ENCODE measurements at regions not wholly inside any gene's neighbourhood (a gene's known extent, or its start where the extent isn't known, plus 50 kb on each side); places are given as distances from the start of the nearest gene placed in this dataset.

DNA sequence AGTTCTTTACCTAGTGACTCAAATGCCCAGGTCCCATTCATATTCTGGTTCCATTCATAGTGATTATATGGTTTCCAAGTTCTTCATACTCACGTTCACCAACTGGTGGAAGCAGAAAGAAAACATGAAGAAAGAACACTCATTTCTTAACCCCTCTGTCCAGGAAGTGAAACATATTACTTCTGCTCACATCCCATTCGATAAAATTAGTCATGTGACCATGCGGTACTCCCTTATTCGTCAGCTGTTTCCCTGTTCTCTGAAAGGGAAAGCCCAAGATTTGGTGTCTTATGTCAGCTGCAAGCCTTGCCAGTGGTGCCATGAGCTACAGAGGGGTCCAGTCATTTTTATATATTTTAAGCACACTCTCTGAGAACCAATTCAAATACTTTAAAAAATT lies 387.0 kb upstream of the DMAC1 start:
- DNase-seq, result no peak

DNA sequence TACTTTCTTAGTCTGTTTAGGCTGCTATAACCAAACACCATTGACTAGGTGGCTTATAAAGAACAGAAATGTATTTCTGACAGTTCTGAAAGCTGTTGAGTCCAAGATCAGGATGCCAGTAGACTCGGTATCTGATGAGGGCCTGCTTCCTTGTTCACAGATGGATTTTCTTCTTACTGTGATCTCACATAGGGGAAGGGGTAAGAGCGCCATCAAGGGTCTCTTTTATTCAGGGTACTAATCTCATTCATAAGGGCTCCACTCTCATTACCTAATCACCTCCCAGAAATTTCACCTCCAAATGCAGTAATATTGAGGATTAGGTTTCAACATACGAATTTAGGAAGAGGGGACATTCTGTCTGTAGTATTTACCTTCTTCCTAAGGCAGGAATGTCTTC lies 384.0 kb upstream of the DMAC1 start:
- DNase-seq, result no peak

DNA sequence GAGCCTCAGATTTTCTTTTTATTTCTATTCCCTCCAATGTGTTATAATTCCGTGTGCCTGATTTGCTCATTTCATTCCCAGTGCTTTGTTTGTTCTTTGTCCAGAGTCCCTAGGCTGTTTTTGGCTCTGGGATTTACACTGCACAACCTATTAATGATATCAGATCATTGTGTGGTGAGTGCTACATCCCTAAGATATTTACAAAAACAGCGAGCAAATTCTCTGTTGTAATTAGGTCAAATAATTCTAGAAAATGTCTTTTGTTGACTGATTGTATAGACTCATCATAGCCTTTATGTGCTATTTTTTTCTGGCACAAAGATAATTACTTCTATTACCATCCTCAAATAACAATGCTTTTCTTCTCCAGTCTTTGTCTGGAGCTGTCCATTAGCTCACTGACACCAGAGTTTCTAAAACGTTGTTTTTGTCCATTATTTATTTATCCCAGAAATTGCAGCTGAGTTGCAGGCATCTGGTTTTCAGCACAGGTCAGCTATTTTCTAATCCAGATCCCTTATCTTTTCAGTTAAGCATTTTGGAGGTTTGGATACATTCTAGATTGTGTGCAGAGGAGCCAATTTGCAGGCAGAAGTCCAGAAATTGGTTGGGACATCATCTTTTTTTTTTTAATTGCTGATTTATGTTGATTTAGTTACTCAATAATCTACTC lies 379.9 kb upstream of the DMAC1 start:
- DNase-seq, result no peak

DNA sequence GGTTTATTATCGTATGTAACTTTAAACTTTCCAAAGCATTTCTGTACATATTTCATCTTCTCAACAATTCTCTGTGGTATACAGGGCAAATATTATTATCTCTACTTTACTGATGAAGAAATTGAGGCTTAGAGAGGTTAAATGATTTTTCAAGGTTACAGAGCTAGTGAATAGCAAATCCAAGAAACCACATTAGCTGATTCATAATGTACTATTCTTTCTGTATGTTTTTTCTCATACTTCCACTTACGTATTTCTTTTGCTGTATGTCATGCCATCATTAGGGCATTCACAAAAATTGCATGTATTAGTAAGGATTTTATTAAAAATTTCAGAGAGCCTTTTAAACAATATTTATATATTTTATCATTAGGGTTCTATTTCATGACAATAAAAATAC lies 372.4 kb upstream of the DMAC1 start:
- DNase-seq, result no peak

DNA sequence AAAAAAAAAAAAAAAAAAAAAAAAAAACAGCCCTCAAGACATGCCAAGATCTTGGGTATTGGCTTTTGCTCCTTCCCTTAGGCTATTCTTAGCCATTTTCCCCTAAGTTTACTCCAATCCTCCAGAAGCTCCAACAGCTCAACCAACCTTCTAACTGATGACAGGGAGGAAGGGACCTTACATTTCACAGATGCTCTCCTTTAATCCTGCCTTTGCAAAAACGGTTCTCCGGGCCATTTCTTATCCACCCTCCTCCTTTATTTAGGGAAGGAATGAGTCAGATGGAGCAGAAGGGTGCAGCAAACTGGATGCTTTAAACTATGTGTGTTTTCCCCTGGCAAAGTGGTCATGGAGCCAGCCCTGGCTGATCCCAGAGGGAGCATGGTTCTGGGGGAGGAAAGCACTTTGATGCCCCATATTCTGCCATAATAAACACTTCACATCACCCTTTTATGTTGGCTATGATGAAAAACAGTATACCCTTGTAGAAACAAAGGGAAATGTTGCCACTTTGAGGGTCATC lies 369.4 kb upstream of the DMAC1 start:
- no peak for DNase-seq

DNA sequence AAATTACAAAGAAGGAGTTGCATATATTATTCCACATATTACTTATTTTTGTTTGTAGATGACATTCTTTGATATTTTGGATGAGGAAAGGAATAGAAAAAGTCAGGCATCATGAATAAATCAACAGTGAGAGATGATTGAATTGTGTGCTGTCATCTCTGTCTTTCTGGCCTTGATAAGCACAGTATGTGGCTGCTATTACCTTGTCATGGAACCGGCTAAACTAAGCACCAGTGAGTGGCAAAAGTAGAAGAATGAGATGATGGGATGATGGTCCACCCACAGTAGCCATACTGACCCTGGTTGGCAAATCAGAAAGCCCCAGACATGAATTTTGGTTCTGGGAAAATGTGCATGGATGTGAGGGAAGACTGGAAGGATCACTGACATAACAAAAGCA lies 361.2 kb upstream of the DMAC1 start:
- no peak for DNase-seq

DNA sequence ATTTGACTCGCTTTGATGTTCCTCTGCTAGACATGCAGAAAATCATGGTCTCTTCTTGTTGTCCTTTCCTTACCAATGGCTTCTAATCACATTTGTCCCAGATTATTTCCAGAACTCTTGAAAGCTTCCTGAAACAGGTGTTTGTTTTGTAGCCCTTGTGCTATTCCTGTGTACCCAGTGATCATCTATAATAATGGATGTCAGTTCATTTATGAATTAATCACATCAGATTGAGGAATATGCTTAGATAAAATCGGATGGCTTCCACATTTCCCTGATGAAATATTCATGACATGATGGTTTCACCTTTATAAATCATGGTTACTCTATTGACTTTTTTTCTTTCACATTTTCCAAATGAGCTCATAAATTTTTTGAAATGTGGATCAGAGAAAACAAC lies 359.0 kb upstream of the DMAC1 start:
- DNase-seq, result no peak

DNA sequence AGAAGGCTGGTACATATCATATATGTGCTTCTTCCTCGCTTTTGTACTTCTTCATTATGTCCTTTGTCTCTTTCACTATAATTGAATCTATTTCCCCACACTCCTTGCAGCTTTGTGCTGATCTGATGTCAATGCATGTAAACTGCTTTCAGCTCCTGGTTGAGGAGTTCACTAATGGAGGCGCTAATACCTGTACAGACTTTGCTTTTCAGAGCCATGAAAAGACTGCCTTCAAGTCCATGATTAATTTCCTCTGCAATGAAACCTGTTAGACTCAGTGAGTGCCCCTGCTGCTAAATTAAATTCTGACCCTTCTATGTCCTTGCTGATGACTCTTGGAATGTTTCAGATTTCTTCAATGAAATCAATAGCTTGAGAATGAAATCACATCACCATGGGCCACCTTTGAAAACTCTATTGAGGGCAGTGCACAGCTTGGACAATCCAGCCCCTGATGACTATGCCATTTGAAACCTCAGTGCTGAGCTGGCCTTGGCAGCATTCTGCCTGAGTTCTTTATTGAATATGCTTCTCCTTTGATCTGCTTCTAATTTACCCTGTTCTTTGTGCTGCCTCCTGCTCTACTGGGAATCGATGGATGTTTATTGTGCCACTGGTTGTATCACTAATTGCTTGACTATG lies 358.2 kb upstream of the DMAC1 start:
- DNase-seq, result no peak

DNA sequence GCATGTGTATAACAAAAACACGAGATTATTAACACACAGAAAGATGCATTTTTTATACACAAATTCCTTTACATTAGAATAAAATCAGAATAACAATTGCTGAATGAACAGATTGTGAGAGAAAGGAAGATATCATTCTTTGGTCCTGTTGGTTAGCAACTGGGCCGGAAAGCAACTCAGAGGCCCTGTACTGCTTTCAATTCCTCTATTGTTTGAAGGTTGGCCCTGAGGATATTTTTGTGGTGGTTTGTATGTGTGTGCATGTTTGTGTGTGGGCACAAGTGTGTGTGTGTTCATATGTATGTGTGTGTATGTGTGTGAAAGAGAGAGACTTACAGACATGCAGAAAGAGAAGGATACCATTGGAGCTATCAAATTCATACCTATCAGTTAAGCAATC lies 356.8 kb upstream of the DMAC1 start:
- DNase-seq, result no peak

DNA sequence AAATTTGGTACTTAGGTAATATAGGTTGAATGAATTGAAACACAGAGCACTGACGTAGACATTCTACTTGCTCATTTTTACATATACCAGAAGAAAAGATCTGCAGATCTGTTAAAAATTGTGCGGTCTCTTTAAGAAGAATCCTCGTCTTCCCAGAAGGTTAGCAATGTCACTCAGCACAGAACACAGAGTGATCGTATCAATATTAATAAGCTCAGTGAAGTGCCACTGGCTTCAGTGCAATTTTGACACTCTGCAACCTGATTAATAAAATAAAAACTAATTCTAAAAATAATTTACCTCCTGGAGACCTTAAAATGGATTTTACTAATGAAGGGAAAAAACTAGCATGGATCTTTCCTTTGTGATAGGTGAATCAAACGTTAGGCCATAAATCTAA lies 356.1 kb upstream of the DMAC1 start:
- no peak for DNase-seq

DNA sequence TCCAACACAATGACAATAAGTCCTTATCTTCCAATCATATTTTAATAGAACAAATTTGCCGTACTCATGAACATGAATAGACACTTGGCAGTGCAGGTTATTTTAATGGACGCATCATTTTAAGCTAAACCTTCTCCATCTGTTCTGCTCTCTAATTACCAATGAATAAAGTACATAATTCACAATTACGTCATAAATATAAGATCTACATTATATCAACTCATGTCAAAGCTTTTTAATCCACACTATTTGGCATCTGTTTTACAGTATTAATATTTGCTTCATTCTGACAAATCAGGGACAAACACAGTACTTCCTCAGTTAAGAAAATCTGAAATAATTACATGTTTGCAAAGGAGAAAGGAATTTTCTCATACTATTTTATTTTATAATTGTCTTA lies 344.1 kb upstream of the DMAC1 start:
- DNase-seq, result no peak

DNA sequence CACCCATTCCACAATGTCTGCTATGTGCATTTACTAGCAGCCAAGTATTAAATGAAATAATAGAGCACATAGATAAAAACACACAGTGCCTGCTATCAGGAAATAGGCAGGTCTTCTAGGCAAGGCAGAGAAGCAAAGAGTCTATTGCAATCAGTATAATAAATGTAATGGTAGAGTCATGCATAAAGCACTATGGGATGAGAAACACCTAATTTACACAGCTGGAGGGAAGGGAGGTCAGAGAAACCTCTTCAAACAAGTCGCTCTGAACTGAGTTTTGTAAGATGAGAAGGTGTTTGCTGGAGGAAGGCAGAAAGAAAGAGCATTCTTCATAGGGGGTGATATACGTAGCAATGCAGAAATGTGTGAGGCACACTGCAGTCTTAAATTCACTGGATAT lies 341.0 kb upstream of the DMAC1 start:
- no peak for DNase-seq

DNA sequence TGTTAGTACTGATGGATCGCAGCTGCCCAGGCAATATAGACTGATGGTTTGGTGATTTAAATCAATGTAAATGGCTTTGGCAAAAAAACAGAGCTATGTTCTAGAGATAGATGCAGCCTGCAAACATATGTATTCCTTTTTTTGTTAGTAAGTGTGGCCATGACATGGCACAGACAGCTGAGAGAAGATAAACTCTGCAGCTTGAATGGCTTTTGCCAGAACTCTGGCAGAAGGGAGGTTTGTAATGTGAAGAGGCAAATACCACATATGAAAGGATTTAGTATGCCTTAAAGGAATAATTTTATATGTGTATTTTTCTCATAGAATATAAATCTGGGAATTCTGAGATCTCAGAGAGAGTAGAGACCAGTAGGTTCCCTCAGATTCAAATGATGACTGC lies 340.2 kb upstream of the DMAC1 start:
- no peak for DNase-seq

DNA sequence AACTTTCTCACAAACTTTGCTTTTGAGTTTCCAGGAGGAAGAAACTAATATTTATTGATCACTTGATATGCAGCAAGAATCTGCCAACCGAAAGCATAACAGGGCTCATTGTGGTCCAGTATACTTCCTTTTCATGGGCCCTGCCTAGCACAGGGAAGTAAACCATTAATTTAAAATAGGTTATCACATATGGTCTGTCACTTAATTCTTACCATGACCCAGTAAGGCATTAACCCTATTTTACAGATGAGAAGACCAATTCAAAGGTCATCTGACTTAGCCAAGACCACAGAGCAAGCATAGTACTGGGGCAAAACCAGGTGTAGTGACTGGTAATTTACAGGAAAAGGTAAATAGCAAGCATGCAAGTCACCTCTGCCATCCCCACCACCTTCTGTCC lies 336.9 kb upstream of the DMAC1 start:
- DNase-seq, result no peak

DNA sequence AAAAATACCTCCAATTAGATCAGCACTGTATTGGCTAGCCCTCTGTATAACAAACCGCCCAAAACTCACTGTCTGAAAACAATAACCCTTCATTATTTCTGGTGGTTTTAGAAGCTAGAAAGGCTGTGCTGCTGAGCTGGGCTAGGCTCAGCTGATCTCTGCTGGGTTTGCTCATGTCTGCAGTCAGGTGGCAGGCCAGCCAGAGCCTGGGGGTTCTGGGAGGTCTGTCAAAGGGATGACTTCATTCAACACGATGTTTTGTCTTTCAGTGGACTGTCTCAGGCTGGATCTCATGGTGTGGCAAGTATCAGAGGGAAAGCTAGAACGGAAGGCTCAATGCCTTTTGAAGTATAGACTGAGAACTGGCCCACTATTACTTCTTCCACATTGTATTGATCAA lies 335.1 kb upstream of the DMAC1 start:
- DNase-seq, result no peak

DNA sequence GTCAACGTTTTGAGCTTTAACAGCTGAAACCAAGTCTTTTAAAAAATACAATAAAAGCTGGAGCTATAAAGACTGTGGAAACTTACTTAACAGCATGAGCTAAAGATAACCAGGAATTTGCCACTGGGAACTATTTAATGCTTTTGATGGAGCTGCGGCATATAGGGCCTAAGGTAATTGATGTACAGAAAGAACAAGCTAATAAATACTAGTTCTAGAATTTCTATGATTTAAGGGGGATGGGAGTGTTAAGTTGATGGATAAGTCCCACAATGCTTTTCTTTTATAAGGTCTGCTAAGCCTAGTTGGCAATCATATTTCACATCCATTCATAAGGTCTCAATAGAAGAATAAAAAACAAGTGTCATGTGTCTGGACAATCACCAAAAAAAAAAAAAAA lies 334.0 kb upstream of the DMAC1 start:
- DNase-seq, result no peak

DNA sequence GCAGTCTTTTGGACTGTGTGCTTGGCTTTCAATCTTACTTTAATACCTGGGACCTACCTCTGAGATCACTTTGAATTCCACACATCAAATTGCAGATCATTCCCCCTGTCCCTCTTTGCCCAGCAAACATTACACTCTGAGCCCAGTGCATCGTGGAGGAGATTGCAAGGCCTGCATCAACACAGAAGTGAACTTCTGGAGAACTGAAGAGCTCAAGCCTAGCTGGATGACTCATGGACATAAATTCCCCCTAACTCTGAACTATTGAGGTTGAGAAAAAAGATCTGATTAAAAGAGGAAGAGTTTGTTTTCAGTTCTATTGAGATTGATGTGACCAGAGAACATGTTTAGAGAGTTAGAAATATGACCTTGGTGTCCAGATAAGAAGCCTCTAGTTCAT lies 316.0 kb upstream of the DMAC1 start:
- DNase-seq, result no peak

DNA sequence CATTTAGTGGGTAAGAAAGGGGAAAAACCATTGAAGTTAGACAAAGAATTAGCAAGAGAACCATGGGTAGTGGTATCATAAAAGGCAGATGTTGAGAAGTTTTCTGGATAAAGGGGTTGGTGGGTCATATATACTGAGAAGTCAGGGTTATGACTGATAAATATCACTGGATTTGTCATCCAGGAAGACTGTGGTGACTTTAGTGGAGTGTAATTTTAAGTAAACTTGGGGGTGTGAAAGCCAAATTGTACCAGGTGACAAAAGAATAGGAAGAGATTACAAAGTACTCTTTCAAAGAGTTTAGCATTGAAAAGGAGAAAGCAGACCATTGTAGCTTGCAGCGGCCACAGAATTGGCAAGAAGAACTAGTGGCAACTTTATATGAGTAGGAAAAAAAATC lies 315.2 kb upstream of the DMAC1 start:
- no peak for DNase-seq

DNA sequence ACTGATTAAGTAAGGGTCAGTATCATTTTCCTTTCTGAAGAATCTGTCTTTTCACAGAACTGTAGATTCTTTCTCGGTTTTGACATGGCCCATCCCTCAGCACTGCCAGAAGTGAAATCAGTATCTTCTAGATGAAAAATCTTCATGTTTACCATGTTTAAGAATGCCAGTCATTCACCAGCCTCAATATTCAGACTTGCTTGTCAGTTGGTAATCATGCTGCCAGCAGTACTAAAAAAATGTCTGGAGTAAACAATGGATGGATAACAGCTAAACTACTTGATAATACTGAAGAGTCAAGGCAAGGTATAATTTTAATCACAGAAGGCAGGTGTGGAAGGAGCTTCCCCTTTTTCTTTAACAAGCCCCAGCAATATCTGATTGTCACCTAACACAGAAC lies 306.8 kb upstream of the DMAC1 start:
- no peak for DNase-seq

DNA sequence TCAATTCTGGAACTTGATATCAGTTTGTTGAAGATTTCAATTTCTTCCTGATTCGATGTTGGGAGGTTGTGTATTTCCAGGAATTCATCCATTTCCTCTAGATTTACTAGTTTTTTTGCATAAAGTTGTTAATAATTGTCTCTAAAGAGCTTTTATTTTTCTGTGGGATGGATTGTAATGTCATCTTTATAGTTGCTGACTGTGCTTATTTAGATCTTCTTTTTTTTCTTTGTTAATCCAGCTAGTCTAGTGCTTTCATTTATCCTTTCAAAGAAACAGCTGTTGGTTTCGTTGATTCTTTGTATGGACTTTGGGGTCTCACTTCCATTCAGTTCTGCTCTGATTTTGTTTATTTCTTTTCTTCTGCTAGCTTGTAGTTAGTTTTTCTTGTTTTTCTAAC lies 302.0 kb upstream of the DMAC1 start:
- DNase-seq, result no peak

DNA sequence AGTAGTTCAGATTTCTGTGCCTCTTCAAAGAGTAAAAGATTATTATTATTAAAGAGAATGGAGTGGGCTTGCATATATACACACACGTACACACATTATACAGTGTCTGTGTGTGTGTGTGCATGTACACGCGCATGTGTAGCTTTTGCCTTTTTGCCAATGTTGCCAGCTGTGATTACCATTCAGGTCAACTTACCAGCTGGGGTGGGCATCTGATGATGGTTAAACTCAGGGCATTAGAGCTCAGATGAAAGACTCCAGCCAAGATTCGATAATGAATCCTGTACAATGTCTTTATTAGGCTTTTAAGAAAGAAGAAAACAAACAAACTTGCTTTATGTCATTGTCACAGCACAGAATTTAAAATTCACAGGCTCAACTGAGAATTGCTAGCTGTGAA lies 296.5 kb upstream of the DMAC1 start:
- DNase-seq, result no peak

DNA sequence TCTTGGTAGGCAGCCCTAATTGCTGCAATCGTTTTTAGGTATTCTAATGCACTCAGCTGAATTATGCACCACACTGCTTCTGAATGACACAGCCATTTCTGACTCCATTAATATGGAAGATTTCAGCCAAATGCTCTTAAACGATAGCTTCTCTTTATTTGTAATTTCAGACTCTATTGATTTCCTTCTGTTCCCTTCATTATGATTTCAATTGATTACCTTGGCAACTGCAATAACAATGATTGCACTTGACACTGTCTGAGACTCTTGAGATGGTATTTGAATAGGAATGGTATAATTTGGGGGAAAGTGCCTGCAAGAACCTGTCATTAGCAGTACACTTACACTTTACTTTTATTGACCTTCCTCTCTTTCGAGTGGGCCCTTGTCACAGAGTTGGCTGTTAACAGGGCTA lies 296.1 kb upstream of the DMAC1 start:
- DNase-seq, result no peak

DNA sequence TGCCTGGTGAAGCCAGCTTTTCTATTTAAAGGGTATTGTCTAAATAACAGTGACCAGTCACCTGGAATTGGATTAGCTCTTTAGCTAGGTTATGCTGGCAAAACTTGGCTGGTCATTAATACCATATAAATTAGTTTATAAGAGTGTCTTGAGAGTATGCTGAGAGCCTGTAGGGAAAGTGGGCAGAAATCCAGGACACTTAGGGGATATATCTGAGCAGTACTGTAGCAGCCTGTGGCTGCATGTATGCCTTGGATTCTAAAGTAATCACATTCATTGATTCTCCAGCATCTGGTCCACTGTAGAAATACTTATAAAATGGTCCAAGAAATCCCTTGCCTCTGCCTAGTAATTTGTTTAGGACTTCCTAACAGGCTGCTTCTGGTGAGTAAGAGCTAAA lies 288.9 kb upstream of the DMAC1 start:
- no peak for DNase-seq

DNA sequence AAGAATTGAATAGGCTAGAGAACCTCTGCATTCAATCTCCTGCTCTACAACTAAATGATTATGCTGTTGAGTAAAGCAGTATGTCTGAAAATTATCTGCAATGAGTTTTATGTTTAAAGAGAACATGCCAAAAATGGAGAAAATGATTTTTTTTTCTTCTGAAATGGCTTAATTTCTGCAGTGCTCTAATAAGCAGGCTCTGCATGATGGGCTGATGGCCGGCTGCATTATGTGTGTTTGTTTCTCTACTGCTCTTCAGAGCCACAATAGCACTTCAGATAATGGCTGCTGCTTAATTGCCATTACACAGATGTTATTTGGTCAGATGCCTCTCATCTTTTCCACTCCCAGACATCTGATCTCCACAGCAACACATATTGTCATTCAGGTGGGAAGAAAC lies 286.4 kb upstream of the DMAC1 start:
- DNase-seq, result no peak

DNA sequence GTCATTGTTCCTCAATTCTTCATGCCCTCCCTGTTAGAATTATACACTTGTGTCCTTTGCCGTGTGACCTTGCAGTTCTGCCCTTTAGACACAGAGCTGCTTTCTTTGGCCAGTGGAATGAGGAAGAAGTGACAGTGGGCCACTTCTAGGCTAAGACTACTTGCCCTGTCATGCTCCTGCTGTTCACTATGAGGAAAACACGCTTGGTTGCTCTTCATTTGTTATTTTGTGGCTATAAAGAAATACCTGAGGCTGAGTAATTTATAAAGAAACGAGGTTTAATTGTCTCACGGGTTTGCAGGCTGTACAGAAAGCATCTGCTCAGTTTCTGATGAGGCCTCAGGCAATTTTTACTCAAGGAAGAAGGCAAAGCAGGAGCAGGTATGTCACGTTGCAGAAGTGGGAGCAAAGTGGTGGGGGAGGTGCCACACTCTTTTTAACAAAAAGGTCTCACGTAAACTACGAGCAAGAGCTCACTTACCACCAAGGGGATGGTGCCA lies 279.1 kb upstream of the DMAC1 start:
- DNase-seq, result no peak

All from activated effector memory CD4-positive, alpha-beta T cell treated with anti-CD3 and anti-CD28 coated beads, Interleukin-2, amount 50 U/mL, for 16 hours (primary cell).